GM23338 (cell line): ENCODE measurements at regions not wholly inside any gene's neighbourhood (a gene's known extent, or its start where the extent isn't known, plus 50 kb on each side); places are given as distances from the start of the nearest gene placed in this dataset.

Source experiments
- CREB1 ChIP-seq: fragments of 250-450 bp; sonication (Bioruptor Pico); IDR thresholded peaks from 2 replicates; pipeline ENCODE4 v1.5.0; 2020; ENCODE audit warnings: low read depth, mild to moderate bottlenecking, moderate library complexity
- CTCF ChIP-seq, 2 experiments: fragments of 200-600 bp in 1 of 2; sonication (generic) in 1 of 2; conservative IDR thresholded peaks; 2 replicates each; pipeline versions ENCODE4 v1.5.1 to v1.6.1; 2016 to 2017; ENCODE audit warnings: antibody characterized with exemption in 2 of 2, low read depth in 2 of 2, mild to moderate bottlenecking in 2 of 2, moderate library complexity in 1 of 2
- ETS1 ChIP-seq: IDR thresholded peaks from 2 replicates; pipeline ENCODE4 v1.6.1; 2016; ENCODE audit warnings: antibody characterized with exemption
- EZH2 ChIP-seq: fragments of 200-600 bp; sonication (generic); IDR thresholded peaks from one replicate; pipeline ENCODE4 v1.8.0; 2017; ENCODE audit warnings: antibody characterized with exemption, mild to moderate bottlenecking, low read depth; ENCODE audit not compliant: unreplicated experiment
- EZH2phosphoT487 ChIP-seq: fragments of 200-600 bp; sonication (generic); IDR thresholded peaks from one replicate; pipeline ENCODE4 v1.8.1; 2018; ENCODE audit warnings: antibody characterized with exemption; ENCODE audit not compliant: unreplicated experiment
- JUNB ChIP-seq: IDR thresholded peaks from one replicate; pipeline ENCODE4 v1.6.1; 2016; ENCODE audit warnings: antibody characterized with exemption; ENCODE audit not compliant: unreplicated experiment
- NANOG ChIP-seq: IDR thresholded peaks from 2 replicates; pipeline ENCODE4 v1.6.1; 2016; ENCODE audit warnings: antibody characterized with exemption, borderline replicate concordance
- POLR2AphosphoS5 ChIP-seq: IDR thresholded peaks from 2 replicates; pipeline ENCODE4 v1.6.1; 2016; ENCODE audit warnings: antibody characterized with exemption, low read depth
- STAT1 ChIP-seq: IDR thresholded peaks from one replicate; pipeline ENCODE4 v1.6.1; 2016; ENCODE audit warnings: antibody characterized with exemption; ENCODE audit not compliant: unreplicated experiment
- ZNF114 ChIP-seq: fragments of 250-450 bp; sonication (Bioruptor Pico); IDR thresholded peaks from 2 replicates; pipeline ENCODE4 v1.5.0; 2020; ENCODE audit warnings: mild to moderate bottlenecking, moderate library complexity
- ZNF331 ChIP-seq: fragments of 250-450 bp; sonication (Bioruptor Pico); IDR thresholded peaks from 2 replicates; pipeline ENCODE4 v1.5.0; 2020; ENCODE audit warnings: low read depth, mild to moderate bottlenecking, moderate library complexity
- TF ChIP-seq, protein P1 (sequence below): IDR thresholded peaks from one replicate; pipeline ENCODE4 v1.6.1; 2018; ENCODE audit warnings: antibody characterized with exemption; ENCODE audit not compliant: unreplicated experiment
- TF ChIP-seq, protein P2 (sequence below): fragments of 250-450 bp; sonication (Bioruptor Pico); IDR thresholded peaks from 2 replicates; pipeline ENCODE4 v1.5.0; 2020; ENCODE audit warnings: mild to moderate bottlenecking, moderate library complexity

DNA sequence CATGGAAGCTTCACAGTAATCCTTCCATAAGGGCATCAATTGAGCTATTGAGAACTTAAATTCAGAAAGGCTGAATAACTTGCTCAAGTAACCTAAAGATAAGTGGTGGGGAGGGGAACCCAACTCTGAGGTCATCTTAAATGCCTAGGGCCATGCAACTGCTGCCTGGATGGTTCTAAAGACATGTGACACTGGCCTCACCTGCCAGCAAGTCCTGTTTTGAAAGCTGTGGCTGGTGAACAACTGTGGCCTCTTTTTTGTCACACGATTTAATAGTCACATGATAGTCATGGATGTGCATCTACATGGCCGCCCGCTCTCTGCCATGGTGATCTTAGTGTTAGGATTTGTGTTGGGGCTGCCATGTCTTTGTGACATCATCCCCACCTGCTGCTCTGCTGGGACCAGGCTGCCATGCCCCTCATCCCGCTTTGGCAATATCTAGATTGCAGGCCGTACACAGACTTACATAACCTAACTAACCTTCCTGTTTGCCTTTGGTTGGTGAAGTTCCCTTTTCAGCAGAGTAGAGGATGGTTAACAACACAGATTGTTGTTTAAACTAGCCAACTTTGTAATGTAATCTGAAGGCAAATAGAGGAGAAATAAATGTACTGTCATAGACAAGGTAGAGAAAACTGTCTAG, 177.9 kb upstream of the SH3BP4 start:
- TF ChIP-seq CREB1 = no peak
- TF ChIP-seq POLR2AphosphoS5 = no peak
- TF ChIP-seq CTCF (conservative IDR thresholded peaks at IDR 0.05; ENCODE audit: low read depth in 2 of 2) = no peak
- TF ChIP-seq EZH2 = no peak
- no peak for TF ChIP-seq NANOG
- TF ChIP-seq, protein P1, sequence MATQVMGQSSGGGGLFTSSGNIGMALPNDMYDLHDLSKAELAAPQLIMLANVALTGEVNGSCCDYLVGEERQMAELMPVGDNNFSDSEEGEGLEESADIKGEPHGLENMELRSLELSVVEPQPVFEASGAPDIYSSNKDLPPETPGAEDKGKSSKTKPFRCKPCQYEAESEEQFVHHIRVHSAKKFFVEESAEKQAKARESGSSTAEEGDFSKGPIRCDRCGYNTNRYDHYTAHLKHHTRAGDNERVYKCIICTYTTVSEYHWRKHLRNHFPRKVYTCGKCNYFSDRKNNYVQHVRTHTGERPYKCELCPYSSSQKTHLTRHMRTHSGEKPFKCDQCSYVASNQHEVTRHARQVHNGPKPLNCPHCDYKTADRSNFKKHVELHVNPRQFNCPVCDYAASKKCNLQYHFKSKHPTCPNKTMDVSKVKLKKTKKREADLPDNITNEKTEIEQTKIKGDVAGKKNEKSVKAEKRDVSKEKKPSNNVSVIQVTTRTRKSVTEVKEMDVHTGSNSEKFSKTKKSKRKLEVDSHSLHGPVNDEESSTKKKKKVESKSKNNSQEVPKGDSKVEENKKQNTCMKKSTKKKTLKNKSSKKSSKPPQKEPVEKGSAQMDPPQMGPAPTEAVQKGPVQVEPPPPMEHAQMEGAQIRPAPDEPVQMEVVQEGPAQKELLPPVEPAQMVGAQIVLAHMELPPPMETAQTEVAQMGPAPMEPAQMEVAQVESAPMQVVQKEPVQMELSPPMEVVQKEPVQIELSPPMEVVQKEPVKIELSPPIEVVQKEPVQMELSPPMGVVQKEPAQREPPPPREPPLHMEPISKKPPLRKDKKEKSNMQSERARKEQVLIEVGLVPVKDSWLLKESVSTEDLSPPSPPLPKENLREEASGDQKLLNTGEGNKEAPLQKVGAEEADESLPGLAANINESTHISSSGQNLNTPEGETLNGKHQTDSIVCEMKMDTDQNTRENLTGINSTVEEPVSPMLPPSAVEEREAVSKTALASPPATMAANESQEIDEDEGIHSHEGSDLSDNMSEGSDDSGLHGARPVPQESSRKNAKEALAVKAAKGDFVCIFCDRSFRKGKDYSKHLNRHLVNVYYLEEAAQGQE = no peak
- no peak for TF ChIP-seq ETS1
- no peak for TF ChIP-seq EZH2phosphoT487
- TF ChIP-seq JUNB = no peak
- TF ChIP-seq STAT1 = no peak
- no peak for TF ChIP-seq ZNF114 (CRISPR knock-in tag)
- TF ChIP-seq ZNF331 (CRISPR knock-in tag) = no peak
- TF ChIP-seq, protein P2, sequence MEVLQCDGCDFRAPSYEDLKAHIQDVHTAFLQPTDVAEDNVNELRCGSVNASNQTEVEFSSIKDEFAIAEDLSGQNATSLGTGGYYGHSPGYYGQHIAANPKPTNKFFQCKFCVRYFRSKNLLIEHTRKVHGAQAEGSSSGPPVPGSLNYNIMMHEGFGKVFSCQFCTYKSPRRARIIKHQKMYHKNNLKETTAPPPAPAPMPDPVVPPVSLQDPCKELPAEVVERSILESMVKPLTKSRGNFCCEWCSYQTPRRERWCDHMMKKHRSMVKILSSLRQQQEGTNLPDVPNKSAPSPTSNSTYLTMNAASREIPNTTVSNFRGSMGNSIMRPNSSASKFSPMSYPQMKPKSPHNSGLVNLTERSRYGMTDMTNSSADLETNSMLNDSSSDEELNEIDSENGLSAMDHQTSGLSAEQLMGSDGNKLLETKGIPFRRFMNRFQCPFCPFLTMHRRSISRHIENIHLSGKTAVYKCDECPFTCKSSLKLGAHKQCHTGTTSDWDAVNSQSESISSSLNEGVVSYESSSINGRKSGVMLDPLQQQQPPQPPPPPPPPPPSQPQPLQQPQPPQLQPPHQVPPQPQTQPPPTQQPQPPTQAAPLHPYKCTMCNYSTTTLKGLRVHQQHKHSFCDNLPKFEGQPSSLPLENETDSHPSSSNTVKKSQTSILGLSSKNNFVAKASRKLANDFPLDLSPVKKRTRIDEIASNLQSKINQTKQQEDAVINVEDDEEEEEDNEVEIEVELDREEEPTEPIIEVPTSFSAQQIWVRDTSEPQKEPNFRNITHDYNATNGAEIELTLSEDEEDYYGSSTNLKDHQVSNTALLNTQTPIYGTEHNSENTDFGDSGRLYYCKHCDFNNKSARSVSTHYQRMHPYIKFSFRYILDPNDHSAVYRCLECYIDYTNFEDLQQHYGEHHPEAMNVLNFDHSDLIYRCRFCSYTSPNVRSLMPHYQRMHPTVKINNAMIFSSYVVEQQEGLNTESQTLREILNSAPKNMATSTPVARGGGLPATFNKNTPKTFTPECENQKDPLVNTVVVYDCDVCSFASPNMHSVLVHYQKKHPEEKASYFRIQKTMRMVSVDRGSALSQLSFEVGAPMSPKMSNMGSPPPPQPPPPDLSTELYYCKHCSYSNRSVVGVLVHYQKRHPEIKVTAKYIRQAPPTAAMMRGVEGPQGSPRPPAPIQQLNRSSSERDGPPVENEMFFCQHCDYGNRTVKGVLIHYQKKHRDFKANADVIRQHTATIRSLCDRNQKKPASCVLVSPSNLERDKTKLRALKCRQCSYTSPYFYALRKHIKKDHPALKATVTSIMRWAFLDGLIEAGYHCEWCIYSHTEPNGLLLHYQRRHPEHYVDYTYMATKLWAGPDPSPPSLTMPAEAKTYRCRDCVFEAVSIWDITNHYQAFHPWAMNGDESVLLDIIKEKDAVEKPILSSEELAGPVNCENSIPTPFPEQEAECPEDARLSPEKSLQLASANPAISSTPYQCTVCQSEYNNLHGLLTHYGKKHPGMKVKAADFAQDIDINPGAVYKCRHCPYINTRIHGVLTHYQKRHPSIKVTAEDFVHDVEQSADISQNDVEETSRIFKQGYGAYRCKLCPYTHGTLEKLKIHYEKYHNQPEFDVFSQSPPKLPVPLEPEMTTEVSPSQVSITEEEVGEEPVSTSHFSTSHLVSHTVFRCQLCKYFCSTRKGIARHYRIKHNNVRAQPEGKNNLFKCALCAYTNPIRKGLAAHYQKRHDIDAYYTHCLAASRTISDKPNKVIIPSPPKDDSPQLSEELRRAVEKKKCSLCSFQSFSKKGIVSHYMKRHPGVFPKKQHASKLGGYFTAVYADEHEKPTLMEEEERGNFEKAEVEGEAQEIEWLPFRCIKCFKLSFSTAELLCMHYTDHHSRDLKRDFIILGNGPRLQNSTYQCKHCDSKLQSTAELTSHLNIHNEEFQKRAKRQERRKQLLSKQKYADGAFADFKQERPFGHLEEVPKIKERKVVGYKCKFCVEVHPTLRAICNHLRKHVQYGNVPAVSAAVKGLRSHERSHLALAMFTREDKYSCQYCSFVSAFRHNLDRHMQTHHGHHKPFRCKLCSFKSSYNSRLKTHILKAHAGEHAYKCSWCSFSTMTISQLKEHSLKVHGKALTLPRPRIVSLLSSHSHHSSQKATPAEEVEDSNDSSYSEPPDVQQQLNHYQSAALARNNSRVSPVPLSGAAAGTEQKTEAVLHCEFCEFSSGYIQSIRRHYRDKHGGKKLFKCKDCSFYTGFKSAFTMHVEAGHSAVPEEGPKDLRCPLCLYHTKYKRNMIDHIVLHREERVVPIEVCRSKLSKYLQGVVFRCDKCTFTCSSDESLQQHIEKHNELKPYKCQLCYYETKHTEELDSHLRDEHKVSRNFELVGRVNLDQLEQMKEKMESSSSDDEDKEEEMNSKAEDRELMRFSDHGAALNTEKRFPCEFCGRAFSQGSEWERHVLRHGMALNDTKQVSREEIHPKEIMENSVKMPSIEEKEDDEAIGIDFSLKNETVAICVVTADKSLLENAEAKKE (CRISPR knock-in tag) = no peak
